Psoas muscle (tissue), 7 donors: ENCODE measurements at regions not wholly inside any gene's neighbourhood (a gene's known extent, or its start where the extent isn't known, plus 50 kb on each side); places are given as distances from the start of the nearest gene placed in this dataset.

ENCODE experiments used
- ATAC-seq, 4 donors: fragments of 200-7000 bp; cut with Tn5 transposase; one replicate each; pipeline ENCODE4 v1.9.1; 2020; ENCODE audit warnings: moderate library complexity in 3 of 4, mild to moderate bottlenecking in 2 of 4
- DNase-seq, 2 donors: peaks; one replicate each; pipeline ENCODE4 v3.0.0-alpha.2; 2020
- H3K27ac ChIP-seq: fragments of 200-600 bp; one replicate; pipeline ENCODE4 v1.8.0; 2022
- H3K27me3 ChIP-seq, 3 donors: fragments of 200-600 bp in 1 of 3; one replicate each; pipeline versions ENCODE4 v1.6.1 to v1.8.0; 2013 to 2022; ENCODE audit warnings: low read length in 2 of 3, mild to moderate bottlenecking in 2 of 3, moderate library complexity in 1 of 3; ENCODE audit not compliant: insufficient read depth in 3 of 3
- H3K36me3 ChIP-seq, 2 donors: fragments of 200-600 bp in 1 of 2; one replicate each; pipeline versions ENCODE4 v1.6.1 to v1.8.0; 2013 to 2022; ENCODE audit warnings: low read depth in 1 of 2, mild to moderate bottlenecking in 1 of 2, moderate library complexity in 1 of 2; ENCODE audit not compliant: insufficient read depth in 1 of 2
- H3K4me1 ChIP-seq: fragments of 200-600 bp; one replicate; pipeline ENCODE4 v1.8.0; 2022
- H3K4me3 ChIP-seq: fragments of 200-600 bp; one replicate; pipeline ENCODE4 v1.8.0; 2022; ENCODE audit warnings: mild to moderate bottlenecking
- H3K9me3 ChIP-seq: fragments of 200-600 bp; one replicate; pipeline ENCODE4 v1.8.0; 2022
- CTCF ChIP-seq: fragments of 200-600 bp; IDR thresholded peaks from one replicate; pipeline ENCODE4 v1.8.0; 2022; ENCODE audit warnings: antibody characterized with exemption
- WGBS, 3 donors: extraction: QIAGEN DNeasy Blood & Tissue Kit; methylation state at CpG; one replicate each; pipeline versions ENCODE4 v1.1.6 to v1.1.7; 2013; 5-methylcytosine and 5-hydroxymethylcytosine counted together
- intact Hi-C, 2 donors: fragments of 100-400 bp; cut with DNase I; formaldehyde crosslinking; loops; one replicate each; pipeline versions ENCODE4 v1.11.0 to v1.14.2; 2022
- donor health status: healthy with polysubstance abuse.
- donor health status: DM: no; HTN: no; CAD: no; lungs with moderate emphysema.
- donor health status: Bipolar disorder and iron deficiency.
- donor health status: healthy.
- donor health status: DM: yes; HTN: yes; CAD: no.
- donor health status: DM: no; HTN: no; CAD: no.
- donor health status: DM: yes; HTN: yes; CAD: no.

GRCh38 chr9:18261181-18261580, 212.8 kb upstream of the ADAMTSL1 start:
- no peaks in the 10 kb centered on the region for H3K4me1 ChIP-seq
- H3K36me3 ChIP-seq: no peaks in the 10 kb centered on the region
- intact Hi-C loops: no loop called here
- WGBS, 3 donors: 25 to 62% (median 47%) methylated on average over 2 of the region's 2 CpGs
- H3K27ac ChIP-seq: no peak overlapping the region
- H3K9me3 ChIP-seq: no peaks in the 10 kb centered on the region
- no peaks in the 10 kb centered on the region for H3K27me3 ChIP-seq
- DNase-seq: no peak
- no peak for TF ChIP-seq CTCF
- ATAC-seq: no peak
- H3K4me3 ChIP-seq: no peak overlapping the region

DNA sequence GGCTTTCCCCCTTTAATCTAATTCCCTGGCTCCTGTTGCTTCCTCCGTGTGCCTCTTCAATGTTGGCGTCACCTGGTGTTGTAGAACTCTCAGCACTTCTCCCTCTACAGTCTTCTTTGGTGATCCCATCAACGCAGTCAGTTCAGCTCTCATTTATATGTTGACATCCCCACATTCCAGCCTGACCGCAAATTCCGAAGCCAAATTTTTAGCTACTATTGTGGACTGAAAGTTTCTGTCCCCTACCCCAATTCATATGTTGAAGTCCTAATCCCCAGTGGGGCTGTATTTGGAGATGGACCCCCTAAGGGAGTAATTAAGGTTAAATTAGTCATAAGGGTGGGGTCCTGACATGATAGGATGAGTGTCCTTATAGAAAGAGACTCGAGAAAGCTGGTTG, 210.6 kb upstream of the ADAMTSL1 start:
- no peak for TF ChIP-seq CTCF
- no peaks in the 10 kb centered on the region for H3K4me1 ChIP-seq
- intact Hi-C loops: no loop called here
- H3K4me3 ChIP-seq: no peak overlapping the region
- H3K27ac ChIP-seq: no peak overlapping the region
- DNase-seq (no peak), ATAC-seq (no peak)
- no peaks in the 10 kb centered on the region for H3K27me3 ChIP-seq
- WGBS, 3 donors: 86 to 93% (median 91%) methylated on average over 6 of the region's 6 CpGs
- no peaks in the 10 kb centered on the region for H3K9me3 ChIP-seq
- no peaks in the 10 kb centered on the region for H3K36me3 ChIP-seq

DNA sequence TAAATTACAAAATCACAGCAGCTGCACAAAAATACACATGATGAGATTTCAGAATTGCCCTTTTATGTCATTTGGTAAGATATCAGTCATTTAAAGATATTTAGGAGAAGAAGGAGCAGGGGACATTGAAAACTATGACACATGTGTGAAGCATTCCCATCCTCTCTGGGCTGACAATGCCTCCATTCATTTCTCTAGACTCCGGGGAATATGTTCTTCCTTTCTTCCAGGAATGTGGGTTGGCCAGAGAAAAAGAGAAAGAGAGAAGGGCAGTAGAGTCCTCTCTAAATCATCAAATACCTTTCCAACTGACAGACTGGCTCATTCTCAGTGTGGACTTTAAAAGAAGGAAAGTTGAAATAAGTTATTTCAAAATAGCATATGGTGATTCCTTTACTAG, 205.6 kb upstream of the ADAMTSL1 start:
- ATAC-seq (no peak), DNase-seq (no peak)
- WGBS, 3 donors: 0 to 18% (median 8%) methylated on average over 1 of the region's 1 CpG
- Histone ChIP-seq H3K4me3 (no peak overlapping the region), H3K4me1 (no peaks in the 10 kb centered on the region), H3K36me3 (no peaks in the 10 kb centered on the region), H3K9me3 (no peaks in the 10 kb centered on the region), H3K27ac (no peak overlapping the region), H3K27me3 (no peaks in the 10 kb centered on the region)
- TF ChIP-seq CTCF: no peak
- intact Hi-C loops: no loop called here

DNA sequence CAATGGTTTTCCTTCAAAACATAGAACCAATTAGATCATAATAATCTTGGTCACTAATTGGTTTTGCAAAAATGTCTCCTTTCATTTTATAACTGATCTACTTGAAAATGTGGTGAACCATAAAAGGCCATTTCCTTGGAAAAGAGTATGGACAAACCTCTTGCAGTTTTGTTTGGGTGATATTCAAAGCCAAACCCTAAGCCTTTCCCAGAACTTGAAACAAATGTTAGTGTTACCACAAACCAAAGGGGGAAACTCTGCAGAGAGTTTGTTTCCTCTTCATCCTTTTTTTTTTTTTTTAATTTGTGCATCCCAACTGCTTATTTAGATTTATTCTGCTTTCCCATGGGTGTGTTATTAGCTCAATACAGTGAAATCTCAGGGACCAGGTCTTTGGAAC, 204.4 kb upstream of the ADAMTSL1 start:
- Histone ChIP-seq H3K36me3 (no peaks in the 10 kb centered on the region), H3K4me1 (no peaks in the 10 kb centered on the region), H3K9me3 (no peaks in the 10 kb centered on the region), H3K4me3 (no peak overlapping the region), H3K27ac (no peak overlapping the region), H3K27me3 (no peaks in the 10 kb centered on the region)
- ATAC-seq (no peak), DNase-seq (no peak)
- intact Hi-C loops: no loop called here
- no peak for TF ChIP-seq CTCF

- intact Hi-C loops: no loop called here
- Histone ChIP-seq H3K4me1 (no peaks in the 10 kb centered on the region), H3K4me3 (no peak overlapping the region), H3K9me3 (no peaks in the 10 kb centered on the region), H3K36me3 (no peaks in the 10 kb centered on the region), H3K27me3 (no peaks in the 10 kb centered on the region), H3K27ac (no peak overlapping the region)
- DNase-seq: no peak
- 0 to 9% (median 6%) methylated on average over 1 of the region's 1 CpG for WGBS, 3 donors
- no peak for ATAC-seq
- no peak for TF ChIP-seq CTCF
These were observed 199.3 kb upstream of the ADAMTSL1 start for GRCh38 chr9:18274693-18275092.
